ENCODE measurements at regions not wholly inside any gene's neighbourhood (a gene's known extent, or its start where the extent isn't known, plus 50 kb on each side); places are given as distances from the start of the nearest gene placed in this dataset.

DNA sequence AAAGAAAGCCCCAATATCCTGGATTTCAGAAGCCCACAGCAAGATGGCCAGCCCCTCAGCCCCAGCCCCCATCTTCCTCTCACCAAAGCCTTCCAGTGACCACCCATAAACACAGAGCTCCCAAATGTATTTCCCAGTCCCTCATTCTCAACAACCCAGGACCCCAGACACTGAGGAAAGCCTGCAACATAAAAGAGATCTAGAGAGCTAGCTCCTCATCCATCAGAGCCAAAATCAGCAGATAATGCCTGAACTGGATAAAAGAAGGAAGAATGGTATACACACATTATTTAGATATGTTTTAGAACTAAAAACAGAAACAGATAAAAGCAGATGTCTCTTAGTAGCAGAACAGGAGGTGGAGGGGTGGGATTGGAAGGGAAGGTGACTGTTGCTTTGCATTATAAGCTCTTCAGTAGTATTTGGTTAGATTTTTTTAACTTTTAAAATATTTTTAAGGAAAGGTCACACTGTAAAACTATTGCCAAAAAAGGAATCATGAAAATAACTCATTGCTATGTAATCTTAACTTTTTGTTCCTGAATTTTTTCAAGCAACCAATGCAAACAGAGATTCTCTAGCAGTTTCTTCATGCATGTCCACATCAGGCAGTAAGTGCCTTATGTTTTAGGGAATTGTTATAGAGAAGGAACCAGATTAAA lies 144.2 kb upstream of the PKDCC start:
- no peak for DNase-seq

DNA sequence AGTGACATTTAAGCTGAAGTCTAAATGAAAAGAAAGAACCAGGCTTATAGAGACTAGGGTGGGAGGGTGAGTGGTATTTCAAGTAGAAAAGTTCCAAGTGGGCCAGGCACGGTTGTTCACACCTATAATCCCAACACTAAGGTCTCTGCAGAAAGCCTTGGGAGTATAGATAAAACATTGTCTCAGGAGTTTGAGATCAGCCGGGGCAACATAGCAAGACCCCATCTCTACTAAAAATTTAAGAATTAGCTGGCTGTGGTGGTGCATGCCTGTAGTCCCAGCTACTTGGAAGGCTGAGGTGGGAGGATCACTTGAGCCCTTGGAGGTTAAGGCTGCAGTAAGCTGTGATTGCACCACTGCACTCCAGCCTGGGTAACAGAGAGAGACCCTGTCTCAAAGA lies 143.4 kb upstream of the PKDCC start:
- no peak for DNase-seq

- no peak for DNase-seq
Observed at GRCh38 chr2:41905597-41906337, 142.1 kb upstream of the PKDCC start.

- DNase-seq: no peak
Observed at GRCh38 chr2:41906338-41906725, 141.5 kb upstream of the PKDCC start.

GRCh38 chr2:41907141-41907540 lies 140.7 kb upstream of the PKDCC start:
- DNase-seq: no peak

- DNase-seq: no peak
Observed at GRCh38 chr2:41907771-41908207, 140.0 kb upstream of the PKDCC start.

GRCh38 chr2:41908349-41908748 lies 139.5 kb upstream of the PKDCC start:
- DNase-seq: no peak

GRCh38 chr2:41909584-41909983 lies 138.2 kb upstream of the PKDCC start:
- no peak for DNase-seq

- DNase-seq: no peak
Observed at GRCh38 chr2:41910126-41910525, 137.7 kb upstream of the PKDCC start.

DNA sequence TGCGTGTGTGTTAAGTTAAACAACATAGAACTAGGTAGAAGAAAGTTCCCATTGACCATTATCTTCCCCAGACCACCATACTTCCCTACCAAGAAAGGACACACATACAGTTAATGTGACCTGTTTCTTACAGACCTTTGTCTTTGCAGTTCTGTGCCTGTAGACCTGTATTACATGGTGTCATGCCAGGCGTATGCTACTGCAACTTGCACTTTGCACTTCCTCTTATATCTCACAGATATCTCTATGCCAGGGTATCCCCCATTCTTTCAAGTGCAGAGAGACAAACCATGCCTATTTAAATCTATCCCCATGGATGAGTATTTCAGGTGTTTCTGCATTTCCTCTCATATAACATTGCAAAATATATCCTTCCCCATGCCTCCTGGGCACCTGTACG lies 136.8 kb upstream of the PKDCC start:
- DNase-seq: no peak

- DNase-seq: no peak
Observed at GRCh38 chr2:41912337-41912736, 135.5 kb upstream of the PKDCC start.

DNA sequence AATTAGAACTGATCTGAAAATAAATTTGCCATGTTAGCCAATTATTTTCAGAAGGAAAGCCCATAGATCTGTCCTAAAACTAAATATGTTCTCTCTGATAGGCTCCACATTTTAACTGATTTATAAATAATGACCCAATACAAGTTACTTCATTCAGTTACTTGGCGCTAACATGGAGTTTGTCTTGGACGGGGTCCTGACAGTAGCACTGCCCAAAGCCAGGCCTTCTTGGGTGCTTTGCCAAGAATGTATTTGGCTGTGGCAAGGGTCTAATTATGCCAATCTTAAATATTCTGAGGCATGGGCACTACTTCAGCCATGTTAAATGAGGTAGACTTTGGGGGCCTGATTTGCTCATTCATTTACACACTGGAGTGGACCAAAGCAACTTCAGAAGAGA lies 135.0 kb upstream of the PKDCC start:
- no peak for DNase-seq

DNA sequence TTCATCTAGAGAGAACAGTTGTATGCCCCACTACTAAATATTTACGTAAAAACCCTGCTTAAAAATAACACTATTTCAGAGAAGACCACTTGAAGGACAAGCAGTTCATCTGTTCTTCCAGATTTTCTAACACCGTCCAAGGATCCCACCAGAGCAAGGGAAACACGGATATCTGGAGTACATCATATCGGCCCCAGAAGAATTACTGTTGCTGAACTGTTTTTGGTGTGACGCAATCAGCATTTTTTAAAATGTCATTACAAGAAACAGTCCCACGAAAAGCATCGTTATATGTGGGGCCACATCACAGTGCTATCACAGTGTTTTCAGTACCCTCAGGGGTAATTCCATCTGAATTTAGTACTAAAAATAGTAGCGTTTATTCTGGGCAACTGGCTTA lies 134.5 kb upstream of the PKDCC start:
- DNase-seq: no peak

- DNase-seq: no peak
Observed at GRCh38 chr2:41913921-41914609, 133.8 kb upstream of the PKDCC start.

GRCh38 chr2:41914936-41915335 lies 132.9 kb upstream of the PKDCC start:
- DNase-seq: no peak

DNA sequence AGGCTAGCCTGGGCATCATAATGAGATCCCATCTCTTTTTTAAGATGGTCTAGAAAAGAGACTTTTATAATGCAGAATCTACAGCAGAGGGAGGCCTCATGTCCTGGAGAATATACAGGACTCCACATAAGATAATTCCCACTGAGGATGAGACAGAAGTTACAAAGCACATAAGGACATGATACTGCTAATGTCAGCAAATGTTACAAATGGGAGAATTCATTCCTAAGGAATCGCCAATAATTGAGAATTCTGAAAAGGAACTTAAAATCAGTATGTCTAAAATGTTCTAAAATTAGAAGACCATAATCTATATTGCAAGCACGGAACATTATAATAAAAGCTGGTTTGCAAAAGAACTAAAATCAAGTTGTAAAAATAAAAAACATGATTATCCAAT lies 131.6 kb upstream of the PKDCC start:
- no peak for DNase-seq

GRCh38 chr2:41917587-41917986 lies 130.2 kb upstream of the PKDCC start:
- no peak for DNase-seq

DNA sequence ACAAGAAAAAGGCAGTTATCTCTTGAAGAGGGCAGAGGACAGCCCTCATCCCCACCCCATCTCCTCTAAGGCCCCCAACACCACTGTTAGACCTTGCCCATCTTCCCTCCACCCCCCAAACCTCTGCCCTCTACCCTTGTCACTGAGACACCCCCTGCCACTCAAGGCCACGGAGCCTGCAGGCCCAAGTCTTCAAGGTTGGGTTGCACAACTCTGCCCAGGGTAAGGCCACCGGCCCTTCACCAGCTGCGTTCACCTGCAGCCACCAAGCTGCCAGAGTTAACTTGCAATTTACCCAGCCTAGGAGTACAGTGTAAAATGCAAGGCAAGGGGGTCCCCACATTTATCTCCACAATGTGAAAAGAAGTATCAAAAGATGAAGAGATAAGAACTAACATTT lies 128.7 kb upstream of the PKDCC start:
- no peak for DNase-seq

GRCh38 chr2:41920181-41920580 lies 127.6 kb upstream of the PKDCC start:
- DNase-seq: no peak

DNA sequence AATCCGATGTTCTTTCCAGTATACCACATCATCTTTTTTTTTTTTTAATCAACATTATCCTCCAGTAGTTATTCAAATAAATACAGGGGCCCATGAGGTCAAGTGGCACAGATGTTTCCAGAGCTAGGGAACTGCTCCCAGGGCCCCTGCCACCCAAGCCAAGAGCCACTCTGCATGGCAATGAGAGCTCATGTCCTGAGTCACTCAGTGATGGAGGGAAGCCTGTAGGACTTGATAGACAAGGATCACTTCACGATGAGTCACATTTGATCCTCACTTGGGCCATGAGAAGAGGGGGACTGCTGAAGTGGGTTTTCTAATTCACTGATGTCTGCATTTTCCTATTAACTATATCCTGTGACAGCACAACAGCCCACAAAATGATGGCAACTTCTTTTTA lies 127.0 kb upstream of the PKDCC start:
- DNase-seq: no peak

DNA sequence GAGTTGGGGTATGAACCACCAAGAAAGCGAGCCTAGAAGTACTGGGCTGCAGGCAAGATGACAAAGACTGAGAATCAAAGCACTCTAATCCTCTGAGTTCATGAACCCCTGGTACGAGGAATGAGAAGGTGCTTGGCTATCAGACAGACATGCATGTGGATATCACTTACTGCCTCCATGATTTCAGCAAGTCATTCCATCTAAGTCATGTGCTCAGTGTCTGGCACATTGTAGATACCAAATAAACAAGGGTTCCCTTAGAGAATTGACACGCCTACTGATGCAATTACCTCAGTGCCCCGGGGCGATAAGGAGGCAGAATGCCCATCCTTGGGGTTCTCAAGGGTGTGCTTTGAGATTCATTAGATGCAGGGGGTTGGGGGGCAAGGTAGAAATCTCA lies 125.6 kb upstream of the PKDCC start:
- no peak for DNase-seq

DNA sequence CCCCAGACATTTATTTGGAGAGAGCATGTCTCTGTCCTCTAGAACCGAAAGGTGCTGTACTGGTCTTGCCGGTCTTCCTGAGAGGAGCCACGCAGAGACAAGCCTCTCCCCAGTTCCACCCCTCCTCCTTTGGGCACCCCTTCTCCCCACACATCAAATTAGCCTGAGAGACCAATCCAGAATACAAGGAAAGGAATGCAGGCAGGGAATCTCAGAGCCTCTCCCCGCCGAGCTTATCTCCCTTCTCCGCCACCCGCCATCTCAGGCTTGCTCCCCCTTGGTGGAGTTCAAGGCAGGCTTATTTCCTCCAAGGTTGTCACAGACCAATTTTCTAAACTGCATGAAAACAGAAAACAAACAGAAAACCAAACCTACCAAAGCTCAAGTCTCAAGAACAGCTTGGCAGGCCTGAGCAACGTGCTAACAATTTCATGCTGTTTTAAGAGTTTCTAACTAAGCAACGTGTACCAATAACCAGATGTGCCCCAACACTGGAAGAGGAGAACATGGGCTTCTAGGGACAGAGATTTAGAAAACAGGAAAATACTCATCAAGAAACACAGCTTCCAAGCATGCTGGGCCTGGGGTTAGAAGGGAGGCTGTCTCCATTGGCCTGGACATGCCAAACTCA lies 124.5 kb upstream of the PKDCC start:
- DNase-seq: no peak

- no peak for DNase-seq
Observed at GRCh38 chr2:41924024-41924423, 123.8 kb upstream of the PKDCC start.
